ENCODE measurements at regions not wholly inside any gene's neighbourhood (a gene's known extent, or its start where the extent isn't known, plus 50 kb on each side); places are given as distances from the start of the nearest gene placed in this dataset.
A peak's percentile ranks its signal among the peaks of the same experiment; 100 is the strongest.
"Not testable (repeated sequence)": the region's sequence is repeated elsewhere in the genome, so short reads cannot be mapped to it uniquely, and the experiment has no call there.

GRCh38 chr4:73348185-73348584 is 55.9 kb upstream of the ALB start:
- no peak for DNase-seq

- DNase-seq = no peak
These were observed 56.6 kb upstream of the ALB start for GRCh38 chr4:73347497-73347896.

GRCh38 chr4:73345399-73345975 is 58.6 kb upstream of the ALB start:
- DNase-seq = no peak

GRCh38 chr4:73344106-73344505 is 60.0 kb upstream of the ALB start:
- no peak for DNase-seq

- no peak for DNase-seq
These were observed 60.7 kb upstream of the ALB start for GRCh38 chr4:73343432-73343831.

GRCh38 chr4:73341454-73341853 is 62.6 kb upstream of the ALB start:
- DNase-seq = peak; percentile 68

- no peak for DNase-seq
These were observed 63.2 kb upstream of the ALB start for GRCh38 chr4:73340917-73341316.

GRCh38 chr4:73335679-73336078 is 68.4 kb upstream of the ALB start:
- no peak for DNase-seq

GRCh38 chr4:73332012-73332411 is 72.1 kb upstream of the ALB start:
- not testable (repeated sequence) for DNase-seq

- no peak for DNase-seq
These were observed 70.7 kb upstream of the ANKRD17 start for GRCh38 chr4:73329300-73329699.

- DNase-seq = not testable (repeated sequence)
These were observed 67.2 kb upstream of the ANKRD17 start for GRCh38 chr4:73325776-73326175.

- no peak for DNase-seq
These were observed 58.5 kb upstream of the ANKRD17 start for GRCh38 chr4:73317092-73317491.

- no peak for DNase-seq
These were observed 56.5 kb upstream of the ANKRD17 start for GRCh38 chr4:73315091-73315490.

GRCh38 chr4:73312967-73313366 is 54.4 kb upstream of the ANKRD17 start:
- no peak for DNase-seq

- no peak for DNase-seq
These were observed 52.8 kb upstream of the ANKRD17 start for GRCh38 chr4:73311428-73311827.

GRCh38 chr4:73309211-73309610 is 50.6 kb upstream of the ANKRD17 start:
- no peak for DNase-seq

Measured in NCI-H1092 (cell line).